Progenitor cell of endocrine pancreas (in vitro differentiated cells): ENCODE measurements at regions not wholly inside any gene's neighbourhood (a gene's known extent, or its start where the extent isn't known, plus 50 kb on each side); places are given as distances from the start of the nearest gene placed in this dataset.

Experiments used
- DNase-seq: peaks from one replicate; pipeline ENCODE4 v3.0.0; 2021; ENCODE audit warnings: low spot score; ENCODE audit not compliant: unreplicated experiment
- H3K27ac Mint-ChIP-seq: 2 replicates; pipeline ENCODE4 v1.8.0; 2021; ENCODE audit warnings: mild to moderate bottlenecking, moderate library complexity, mixed read lengths
- H3K27me3 Mint-ChIP-seq: 2 replicates; pipeline ENCODE4 v1.8.0; 2021; ENCODE audit warnings: mixed read lengths
- H3K36me3 Mint-ChIP-seq: 2 replicates; pipeline ENCODE4 v1.8.0; 2022; ENCODE audit warnings: mixed read lengths; ENCODE audit not compliant: insufficient read depth
- H3K4me1 Mint-ChIP-seq: 2 replicates; pipeline ENCODE4 v1.8.0; 2021; ENCODE audit warnings: low read depth, mixed read lengths
- H3K4me3 Mint-ChIP-seq: 2 replicates; pipeline ENCODE4 v1.8.0; 2021; ENCODE audit warnings: low read depth, mild to moderate bottlenecking, moderate library complexity, mixed read lengths
- H3K9me3 Mint-ChIP-seq: 2 replicates; pipeline ENCODE4 v1.8.0; 2021; ENCODE audit warnings: low read depth, mixed read lengths
- TF ChIP-seq, protein P1 (sequence below): fragments of 200-600 bp; sonication (generic); IDR thresholded peaks from one replicate; pipeline ENCODE4 v1.5.0; 2021; ENCODE audit warnings: antibody characterized with exemption, mild to moderate bottlenecking; ENCODE audit not compliant: unreplicated experiment

DNA sequence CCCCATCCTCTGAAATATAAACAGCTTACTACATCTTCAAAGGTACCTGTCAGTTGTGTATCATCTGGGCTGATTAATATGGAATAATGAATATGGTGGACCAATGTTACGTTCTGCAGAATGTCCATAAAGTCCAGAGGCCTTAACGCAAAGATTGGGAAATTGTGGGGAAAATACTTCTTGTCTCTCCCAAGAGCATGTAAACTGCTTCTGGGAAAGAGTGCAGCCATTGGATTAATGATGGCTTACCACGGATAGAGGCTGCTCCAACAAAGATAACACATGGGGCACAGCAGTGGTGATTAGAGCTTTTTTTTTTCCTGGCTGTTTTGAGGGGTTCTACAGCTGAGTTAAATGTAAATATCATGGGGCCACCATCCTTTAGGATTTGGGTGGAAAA is 340.4 kb upstream of the AKR1E2 start:
- no peaks in the 10 kb centered on the region for H3K36me3 Mint-ChIP-seq
- DNase-seq: no peak
- H3K27me3 Mint-ChIP-seq: peaks cover 6% of the 10 kb centered on the region
- no peak overlapping the region for H3K27ac Mint-ChIP-seq
- H3K4me1 Mint-ChIP-seq: no peaks in the 10 kb centered on the region
- H3K9me3 Mint-ChIP-seq: peaks cover 3% of the 10 kb centered on the region
- H3K4me3 Mint-ChIP-seq: no peak overlapping the region
- TF ChIP-seq, protein P1, sequence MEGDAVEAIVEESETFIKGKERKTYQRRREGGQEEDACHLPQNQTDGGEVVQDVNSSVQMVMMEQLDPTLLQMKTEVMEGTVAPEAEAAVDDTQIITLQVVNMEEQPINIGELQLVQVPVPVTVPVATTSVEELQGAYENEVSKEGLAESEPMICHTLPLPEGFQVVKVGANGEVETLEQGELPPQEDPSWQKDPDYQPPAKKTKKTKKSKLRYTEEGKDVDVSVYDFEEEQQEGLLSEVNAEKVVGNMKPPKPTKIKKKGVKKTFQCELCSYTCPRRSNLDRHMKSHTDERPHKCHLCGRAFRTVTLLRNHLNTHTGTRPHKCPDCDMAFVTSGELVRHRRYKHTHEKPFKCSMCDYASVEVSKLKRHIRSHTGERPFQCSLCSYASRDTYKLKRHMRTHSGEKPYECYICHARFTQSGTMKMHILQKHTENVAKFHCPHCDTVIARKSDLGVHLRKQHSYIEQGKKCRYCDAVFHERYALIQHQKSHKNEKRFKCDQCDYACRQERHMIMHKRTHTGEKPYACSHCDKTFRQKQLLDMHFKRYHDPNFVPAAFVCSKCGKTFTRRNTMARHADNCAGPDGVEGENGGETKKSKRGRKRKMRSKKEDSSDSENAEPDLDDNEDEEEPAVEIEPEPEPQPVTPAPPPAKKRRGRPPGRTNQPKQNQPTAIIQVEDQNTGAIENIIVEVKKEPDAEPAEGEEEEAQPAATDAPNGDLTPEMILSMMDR: no peak

GRCh38 chr10:4483811-4484210 is 342.2 kb upstream of the AKR1E2 start:
- Mint-ChIP-seq H3K27me3 (peaks cover 6% of the 10 kb centered on the region), H3K4me3 (no peak overlapping the region), H3K4me1 (no peaks in the 10 kb centered on the region), H3K36me3 (no peaks in the 10 kb centered on the region), H3K27ac (no peak overlapping the region), H3K9me3 (peaks cover 3% of the 10 kb centered on the region)
- TF ChIP-seq, protein P1: no peak
- no peak for DNase-seq

- DNase-seq: no peak
- Mint-ChIP-seq H3K27me3 (peaks cover 4% of the 10 kb centered on the region), H3K27ac (no peak overlapping the region), H3K4me3 (no peak overlapping the region), H3K9me3 (peaks cover under 1% of the 10 kb centered on the region), H3K36me3 (no peaks in the 10 kb centered on the region), H3K4me1 (peaks cover 1% of the 10 kb centered on the region)
- TF ChIP-seq, protein P1: no peak
Observed at GRCh38 chr10:4482659-4483058, 343.3 kb upstream of the AKR1E2 start.

- no peaks in the 10 kb centered on the region for H3K36me3 Mint-ChIP-seq
- no peak overlapping the region for H3K27ac Mint-ChIP-seq
- peaks cover 2% of the 10 kb centered on the region for H3K4me1 Mint-ChIP-seq
- TF ChIP-seq, protein P1: no peak
- no peaks in the 10 kb centered on the region for H3K9me3 Mint-ChIP-seq
- DNase-seq: no peak
- H3K4me3 Mint-ChIP-seq: no peak overlapping the region
- H3K27me3 Mint-ChIP-seq: peaks cover under 1% of the 10 kb centered on the region
Observed at GRCh38 chr10:4481192-4481591, 344.8 kb upstream of the AKR1E2 start.

GRCh38 chr10:4479342-4479741 is 346.7 kb upstream of the AKR1E2 start:
- H3K27me3 Mint-ChIP-seq: peaks cover 4% of the 10 kb centered on the region
- H3K9me3 Mint-ChIP-seq: no peaks in the 10 kb centered on the region
- H3K4me3 Mint-ChIP-seq: no peak overlapping the region
- TF ChIP-seq, protein P1: no peak
- H3K36me3 Mint-ChIP-seq: no peaks in the 10 kb centered on the region
- H3K27ac Mint-ChIP-seq: no peak overlapping the region
- H3K4me1 Mint-ChIP-seq: peaks cover 2% of the 10 kb centered on the region
- DNase-seq: no peak

DNA sequence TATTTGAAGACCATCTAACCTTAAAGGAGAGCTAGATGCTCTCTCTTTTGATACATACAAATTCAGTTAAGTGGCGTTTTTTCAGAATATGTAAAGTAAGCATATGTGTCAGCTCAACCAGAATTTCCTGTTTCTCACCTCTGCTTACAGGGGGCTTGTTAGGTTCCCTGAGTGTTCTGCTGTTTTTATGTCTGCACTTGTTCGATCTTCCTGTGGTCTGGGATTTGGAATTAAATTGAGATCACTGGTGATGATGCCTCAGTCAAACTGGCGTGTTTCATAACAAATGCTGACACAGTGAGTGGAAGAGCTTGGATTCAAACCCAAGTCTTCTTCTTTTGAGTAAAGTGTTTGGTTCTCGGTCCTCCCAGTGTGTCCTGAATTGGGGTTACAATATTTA is 348.3 kb upstream of the AKR1E2 start:
- Mint-ChIP-seq H3K27me3 (peaks cover 4% of the 10 kb centered on the region), H3K4me1 (peaks cover 2% of the 10 kb centered on the region), H3K36me3 (no peaks in the 10 kb centered on the region), H3K27ac (no peak overlapping the region), H3K4me3 (no peak overlapping the region), H3K9me3 (no peaks in the 10 kb centered on the region)
- DNase-seq: no peak
- TF ChIP-seq, protein P1: no peak
